HL-60 (cell line): ENCODE measurements at regions not wholly inside any gene's neighbourhood (a gene's known extent, or its start where the extent isn't known, plus 50 kb on each side); places are given as distances from the start of the nearest gene placed in this dataset.

ENCODE experiments used
- GABPA ChIP-seq: IDR thresholded peaks from 2 replicates; pipeline ENCODE4 v1.6.1; 2012; ENCODE audit warnings: low read depth
- POLR2AphosphoS5 ChIP-seq: IDR thresholded peaks from 2 replicates; pipeline ENCODE4 v1.6.1; 2012; ENCODE audit warnings: low read depth
- TF ChIP-seq, protein P1 (sequence below): IDR thresholded peaks from one replicate; pipeline ENCODE4 v1.5.1; 2011; ENCODE audit warnings: low read length, control low read depth, inconsistent platforms; ENCODE audit not compliant: insufficient read depth
- TF ChIP-seq, protein P2 (sequence below): IDR thresholded peaks from 2 replicates; pipeline ENCODE4 v1.6.1; 2012; ENCODE audit warnings: low read depth; ENCODE audit not compliant: insufficient replicate concordance

DNA sequence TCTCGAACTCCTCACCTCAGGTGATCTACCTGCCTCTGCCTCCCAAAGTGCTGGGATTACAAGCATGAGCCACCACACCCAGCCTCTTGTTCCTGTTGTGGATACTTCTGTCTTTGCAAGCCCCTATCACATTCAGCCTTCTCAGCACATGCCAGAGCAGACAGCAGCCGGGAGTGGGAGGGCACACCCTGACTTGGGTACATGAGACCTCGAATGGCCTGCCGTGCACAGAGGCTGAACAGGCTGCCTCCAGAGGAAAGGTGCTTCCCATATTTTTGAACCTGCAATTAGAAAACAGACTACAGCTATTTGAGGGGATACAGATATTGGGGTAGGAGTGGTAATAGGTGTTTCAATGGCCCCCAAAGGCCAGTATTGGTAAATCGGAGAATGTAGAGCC, 307.3 kb upstream of the DIO3 start:
- TF ChIP-seq, protein P1, sequence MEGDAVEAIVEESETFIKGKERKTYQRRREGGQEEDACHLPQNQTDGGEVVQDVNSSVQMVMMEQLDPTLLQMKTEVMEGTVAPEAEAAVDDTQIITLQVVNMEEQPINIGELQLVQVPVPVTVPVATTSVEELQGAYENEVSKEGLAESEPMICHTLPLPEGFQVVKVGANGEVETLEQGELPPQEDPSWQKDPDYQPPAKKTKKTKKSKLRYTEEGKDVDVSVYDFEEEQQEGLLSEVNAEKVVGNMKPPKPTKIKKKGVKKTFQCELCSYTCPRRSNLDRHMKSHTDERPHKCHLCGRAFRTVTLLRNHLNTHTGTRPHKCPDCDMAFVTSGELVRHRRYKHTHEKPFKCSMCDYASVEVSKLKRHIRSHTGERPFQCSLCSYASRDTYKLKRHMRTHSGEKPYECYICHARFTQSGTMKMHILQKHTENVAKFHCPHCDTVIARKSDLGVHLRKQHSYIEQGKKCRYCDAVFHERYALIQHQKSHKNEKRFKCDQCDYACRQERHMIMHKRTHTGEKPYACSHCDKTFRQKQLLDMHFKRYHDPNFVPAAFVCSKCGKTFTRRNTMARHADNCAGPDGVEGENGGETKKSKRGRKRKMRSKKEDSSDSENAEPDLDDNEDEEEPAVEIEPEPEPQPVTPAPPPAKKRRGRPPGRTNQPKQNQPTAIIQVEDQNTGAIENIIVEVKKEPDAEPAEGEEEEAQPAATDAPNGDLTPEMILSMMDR: no peak
- no peak for TF ChIP-seq GABPA
- no peak for TF ChIP-seq POLR2AphosphoS5
- TF ChIP-seq, protein P2, sequence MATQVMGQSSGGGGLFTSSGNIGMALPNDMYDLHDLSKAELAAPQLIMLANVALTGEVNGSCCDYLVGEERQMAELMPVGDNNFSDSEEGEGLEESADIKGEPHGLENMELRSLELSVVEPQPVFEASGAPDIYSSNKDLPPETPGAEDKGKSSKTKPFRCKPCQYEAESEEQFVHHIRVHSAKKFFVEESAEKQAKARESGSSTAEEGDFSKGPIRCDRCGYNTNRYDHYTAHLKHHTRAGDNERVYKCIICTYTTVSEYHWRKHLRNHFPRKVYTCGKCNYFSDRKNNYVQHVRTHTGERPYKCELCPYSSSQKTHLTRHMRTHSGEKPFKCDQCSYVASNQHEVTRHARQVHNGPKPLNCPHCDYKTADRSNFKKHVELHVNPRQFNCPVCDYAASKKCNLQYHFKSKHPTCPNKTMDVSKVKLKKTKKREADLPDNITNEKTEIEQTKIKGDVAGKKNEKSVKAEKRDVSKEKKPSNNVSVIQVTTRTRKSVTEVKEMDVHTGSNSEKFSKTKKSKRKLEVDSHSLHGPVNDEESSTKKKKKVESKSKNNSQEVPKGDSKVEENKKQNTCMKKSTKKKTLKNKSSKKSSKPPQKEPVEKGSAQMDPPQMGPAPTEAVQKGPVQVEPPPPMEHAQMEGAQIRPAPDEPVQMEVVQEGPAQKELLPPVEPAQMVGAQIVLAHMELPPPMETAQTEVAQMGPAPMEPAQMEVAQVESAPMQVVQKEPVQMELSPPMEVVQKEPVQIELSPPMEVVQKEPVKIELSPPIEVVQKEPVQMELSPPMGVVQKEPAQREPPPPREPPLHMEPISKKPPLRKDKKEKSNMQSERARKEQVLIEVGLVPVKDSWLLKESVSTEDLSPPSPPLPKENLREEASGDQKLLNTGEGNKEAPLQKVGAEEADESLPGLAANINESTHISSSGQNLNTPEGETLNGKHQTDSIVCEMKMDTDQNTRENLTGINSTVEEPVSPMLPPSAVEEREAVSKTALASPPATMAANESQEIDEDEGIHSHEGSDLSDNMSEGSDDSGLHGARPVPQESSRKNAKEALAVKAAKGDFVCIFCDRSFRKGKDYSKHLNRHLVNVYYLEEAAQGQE: no peak
